Peyer's patch (tissue), 4 donors: ENCODE measurements at regions not wholly inside any gene's neighbourhood (a gene's known extent, or its start where the extent isn't known, plus 50 kb on each side); places are given as distances from the start of the nearest gene placed in this dataset.

ENCODE experiments used
- CTCF ChIP-seq, 6 experiments: fragments of 450-650 bp in 4 of 6; fragments of 200-600 bp in 2 of 6; sonication (generic) in 1 of 6; IDR thresholded peaks; one replicate each; pipeline ENCODE4 v1.5.1; 2017 to 2019; ENCODE audit warnings: antibody characterized with exemption in 6 of 6, mild to moderate bottlenecking in 3 of 6, moderate library complexity in 1 of 6
- POLR2A ChIP-seq, 2 donors: fragments of 450-650 bp; IDR thresholded peaks; one replicate each; pipeline ENCODE4 v1.5.1; 2017; ENCODE audit warnings: antibody characterized with exemption in 2 of 2, mild to moderate bottlenecking in 2 of 2, moderate library complexity in 2 of 2

- TF ChIP-seq CTCF (IDR thresholded peaks at IDR 0.05) = no peak
- TF ChIP-seq POLR2A (IDR thresholded peaks at IDR 0.05) = no peak
Measured at GRCh38 chr4:115501656-115502055, 388.2 kb upstream of the NDST4 start.
